GM19324 (cell line): ENCODE measurements at regions not wholly inside any gene's neighbourhood (a gene's known extent, or its start where the extent isn't known, plus 50 kb on each side); places are given as distances from the start of the nearest gene placed in this dataset.

Source experiments
- ATAC-seq: cut with Tn5 transposase; IDR thresholded peaks from one replicate; pipeline ENCODE4 v1.9.1; 2021; ENCODE audit warnings: mild to moderate bottlenecking, moderate library complexity; ENCODE audit not compliant: unreplicated experiment, low FRiP score

GRCh38 chr3:31432897-31433678, 99.6 kb upstream of the STT3B start:
- ATAC-seq, result no peak

GRCh38 chr3:31433679-31433992, 99.1 kb upstream of the STT3B start:
- no peak for ATAC-seq

GRCh38 chr3:31434819-31435218, 97.9 kb upstream of the STT3B start:
- no peak for ATAC-seq

GRCh38 chr3:31436830-31437229, 95.9 kb upstream of the STT3B start:
- no peak for ATAC-seq

- ATAC-seq, result no peak
These were observed 94.0 kb upstream of the STT3B start for GRCh38 chr3:31438742-31439141.

- no peak for ATAC-seq
These were observed 92.6 kb upstream of the STT3B start for GRCh38 chr3:31439890-31440750.

- no peak for ATAC-seq
These were observed 91.8 kb upstream of the STT3B start for GRCh38 chr3:31440878-31441277.

GRCh38 chr3:31442755-31443154, 90.0 kb upstream of the STT3B start:
- no peak for ATAC-seq

GRCh38 chr3:31444220-31445142, 88.2 kb upstream of the STT3B start:
- no peak for ATAC-seq

- ATAC-seq, result no peak
These were observed 87.0 kb upstream of the STT3B start for GRCh38 chr3:31445701-31446100.

- peak; percentile 79 for ATAC-seq
These were observed 84.5 kb upstream of the STT3B start for GRCh38 chr3:31448035-31448881.

GRCh38 chr3:31448882-31449243, 83.9 kb upstream of the STT3B start:
- peak; percentile 18 for ATAC-seq

GRCh38 chr3:31449318-31449717, 83.4 kb upstream of the STT3B start:
- no peak for ATAC-seq

GRCh38 chr3:31450345-31450744, 82.4 kb upstream of the STT3B start:
- no peak for ATAC-seq

- ATAC-seq, result no peak
These were observed 80.1 kb upstream of the STT3B start for GRCh38 chr3:31452495-31453106.

GRCh38 chr3:31453430-31453829, 79.3 kb upstream of the STT3B start:
- no peak for ATAC-seq

- no peak for ATAC-seq
These were observed 77.2 kb upstream of the STT3B start for GRCh38 chr3:31455524-31455923.

GRCh38 chr3:31456373-31456772, 76.4 kb upstream of the STT3B start:
- ATAC-seq, result no peak

GRCh38 chr3:31461426-31461825, 71.3 kb upstream of the STT3B start:
- no peak for ATAC-seq
